Effector memory CD8-positive, alpha-beta T cell (primary cell): ENCODE measurements at regions not wholly inside any gene's neighbourhood (a gene's known extent, or its start where the extent isn't known, plus 50 kb on each side); places are given as distances from the start of the nearest gene placed in this dataset.

Source experiments
- ATAC-seq: fragments of 150-1000 bp; cut with Tn5 transposase; replicated peaks from 2 replicates; pipeline ENCODE4 v1.10.0; 2021; ENCODE audit warnings: mild to moderate bottlenecking, moderate library complexity
- DNase-seq, 3 experiments: peaks; one replicate each; pipeline ENCODE4 v3.0.0; 2021
- H3K27ac Mint-ChIP-seq, 2 donors: one replicate each; pipeline ENCODE4 v1.8.0; 2022; ENCODE audit warnings: mild to moderate bottlenecking in 2 of 2, mixed read lengths in 2 of 2, moderate library complexity in 2 of 2
- H3K27me3 Mint-ChIP-seq, 2 donors: one replicate each; pipeline ENCODE4 v1.8.0; 2022; ENCODE audit warnings: mixed read lengths in 2 of 2
- H3K36me3 Mint-ChIP-seq: one replicate; pipeline ENCODE4 v1.8.0; 2022; ENCODE audit warnings: mild to moderate bottlenecking, moderate library complexity, mixed read lengths; ENCODE audit not compliant: insufficient read depth
- H3K4me1 Mint-ChIP-seq, 2 donors: one replicate each; pipeline ENCODE4 v1.8.0; 2022; ENCODE audit warnings: low read depth in 2 of 2, mixed read lengths in 2 of 2
- H3K4me3 Mint-ChIP-seq, 2 donors: one replicate each; pipeline ENCODE4 v1.8.0; 2022; ENCODE audit warnings: mild to moderate bottlenecking in 2 of 2, mixed read lengths in 2 of 2, moderate library complexity in 2 of 2
- H3K9me3 Mint-ChIP-seq, 2 donors: one replicate each; pipeline ENCODE4 v1.8.0; 2022; ENCODE audit warnings: mixed read lengths in 2 of 2

DNA sequence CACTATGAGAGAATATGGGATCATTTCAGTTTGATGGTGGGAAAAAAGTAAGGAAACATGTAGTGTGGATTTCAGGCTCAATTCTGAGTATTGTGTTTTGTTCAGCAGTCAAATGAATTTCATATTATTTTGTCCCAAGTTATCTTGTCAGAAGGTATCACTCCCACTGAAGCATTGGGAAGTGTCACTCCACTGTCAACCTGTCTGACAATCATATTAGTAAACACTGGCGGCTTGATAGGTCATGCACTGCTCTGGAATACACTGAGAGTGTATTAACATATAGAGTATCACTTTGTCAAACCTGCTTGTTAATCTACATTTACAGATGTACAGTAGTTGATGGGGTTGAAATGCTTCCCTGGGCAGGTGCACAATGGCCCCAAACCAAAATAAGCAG lies 203.6 kb downstream of the HS3ST3A1 start:
- no peak for DNase-seq
- ATAC-seq = no peak
- H3K4me1 Mint-ChIP-seq = no peaks in the 10 kb centered on the region
- H3K9me3 Mint-ChIP-seq = peaks cover 0 to 2% of the 10 kb centered on the region in 2 donors
- no peak overlapping the region for H3K4me3 Mint-ChIP-seq
- peaks cover 2% of the 10 kb centered on the region for H3K36me3 Mint-ChIP-seq
- peaks cover 0 to 7% of the 10 kb centered on the region in 2 donors for H3K27me3 Mint-ChIP-seq
- H3K27ac Mint-ChIP-seq = no peak overlapping the region

DNA sequence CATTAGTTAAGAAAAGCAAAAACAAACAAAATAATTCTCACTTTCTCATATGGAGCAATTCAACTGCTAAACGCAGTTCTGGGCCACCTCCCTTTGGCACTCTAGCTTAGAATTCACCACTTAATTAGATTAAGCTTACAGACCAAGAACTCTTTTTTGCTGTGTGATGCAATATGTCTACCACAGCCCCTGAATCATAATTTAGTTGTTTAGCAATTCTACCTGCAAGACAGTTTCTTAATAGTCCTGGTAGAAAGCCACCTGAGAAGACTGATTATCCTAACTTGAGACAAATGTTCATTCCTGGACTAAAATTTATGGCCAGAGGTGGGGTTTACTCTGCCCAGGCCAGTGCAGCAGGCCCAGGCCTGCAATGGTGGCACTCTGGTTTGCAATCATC lies 205.9 kb downstream of the HS3ST3A1 start:
- Mint-ChIP-seq H3K27me3 (peaks cover 0 to 7% of the 10 kb centered on the region in 2 donors), H3K4me1 (no peaks in the 10 kb centered on the region)

DNA sequence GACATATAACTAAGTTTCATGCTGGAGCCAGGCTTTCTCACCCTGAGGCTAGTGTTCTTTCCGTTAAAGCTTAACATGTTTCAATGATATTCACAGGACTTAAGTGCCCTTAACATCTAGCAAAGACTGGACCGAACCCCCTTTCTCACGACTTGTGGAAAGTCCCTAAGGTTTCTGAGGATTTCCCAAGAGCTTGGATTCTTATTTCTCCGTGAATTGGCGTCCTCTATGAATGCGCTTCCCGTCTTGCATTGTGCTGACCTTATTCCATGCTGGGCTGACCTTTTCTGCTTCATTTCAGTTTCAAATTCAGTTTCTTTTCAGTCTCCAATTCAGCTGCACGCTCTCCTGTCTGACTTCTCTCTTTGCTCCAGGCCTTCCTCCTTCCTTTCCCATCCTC lies 206.4 kb downstream of the HS3ST3A1 start:
- H3K27me3 Mint-ChIP-seq = peaks cover 0 to 2% of the 10 kb centered on the region in 2 donors
- H3K4me3 Mint-ChIP-seq = no peak overlapping the region
- H3K27ac Mint-ChIP-seq = no peak overlapping the region
- no peak for ATAC-seq
- peaks cover 2% of the 10 kb centered on the region for H3K36me3 Mint-ChIP-seq
- no peaks in the 10 kb centered on the region for H3K4me1 Mint-ChIP-seq
- no peaks in the 10 kb centered on the region for H3K9me3 Mint-ChIP-seq
- no peak for DNase-seq

More for the DNA sequence above, 205.9 kb downstream of the HS3ST3A1 start:
- ATAC-seq (no peak), DNase-seq (no peak)
- Mint-ChIP-seq H3K9me3 (peaks cover 0 to 2% of the 10 kb centered on the region in 2 donors), H3K36me3 (peaks cover 2% of the 10 kb centered on the region), H3K4me3 (no peak overlapping the region), H3K27ac (no peak overlapping the region)

DNA sequence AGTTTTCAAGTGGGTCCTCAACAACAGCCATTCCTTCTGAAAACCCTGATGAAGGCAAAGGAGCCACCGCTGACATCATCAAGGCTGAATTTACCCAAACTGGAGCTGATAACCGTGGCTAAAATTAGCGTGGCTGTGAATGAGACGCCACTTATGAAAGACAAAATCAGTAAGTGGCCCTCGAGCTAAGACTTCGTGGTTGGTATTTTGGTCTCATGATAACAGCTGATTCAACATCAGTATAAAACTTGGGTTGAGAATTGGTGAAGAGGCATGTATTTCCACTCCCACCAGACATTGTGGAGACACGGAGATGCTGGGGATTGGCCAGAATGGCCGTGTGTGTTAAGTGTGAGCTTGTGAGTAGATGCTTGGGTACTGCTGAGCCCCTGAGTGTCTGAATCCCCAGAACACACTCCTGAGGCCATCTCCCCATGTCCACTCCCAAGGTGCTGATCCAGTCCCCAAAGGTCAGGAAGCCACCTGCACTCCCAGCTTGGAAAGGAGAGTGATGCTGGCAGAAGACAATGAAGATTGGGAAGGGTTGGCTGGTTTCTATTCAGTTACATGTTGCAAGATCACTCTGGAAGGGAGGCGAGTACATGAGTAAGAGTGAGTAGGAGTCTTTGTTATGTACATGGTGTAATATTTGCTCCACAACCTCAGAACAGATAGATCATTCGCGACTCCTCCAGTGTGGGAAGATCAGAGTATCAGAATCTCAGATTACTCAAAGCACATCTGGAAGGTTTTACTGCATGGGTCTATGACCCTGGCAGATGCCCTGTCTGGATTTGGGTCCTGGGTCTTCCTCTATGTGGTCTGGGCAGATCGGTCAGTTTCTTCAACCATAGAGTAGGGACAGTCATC lies 207.7 kb downstream of the HS3ST3A1 start:
- Mint-ChIP-seq H3K9me3 (no peaks in the 10 kb centered on the region), H3K27ac (no peak overlapping the region), H3K36me3 (peaks cover 2% of the 10 kb centered on the region), H3K4me1 (no peaks in the 10 kb centered on the region), H3K4me3 (no peak overlapping the region), H3K27me3 (no peaks in the 10 kb centered on the region)
- ATAC-seq = no peak
- DNase-seq = no peak

DNA sequence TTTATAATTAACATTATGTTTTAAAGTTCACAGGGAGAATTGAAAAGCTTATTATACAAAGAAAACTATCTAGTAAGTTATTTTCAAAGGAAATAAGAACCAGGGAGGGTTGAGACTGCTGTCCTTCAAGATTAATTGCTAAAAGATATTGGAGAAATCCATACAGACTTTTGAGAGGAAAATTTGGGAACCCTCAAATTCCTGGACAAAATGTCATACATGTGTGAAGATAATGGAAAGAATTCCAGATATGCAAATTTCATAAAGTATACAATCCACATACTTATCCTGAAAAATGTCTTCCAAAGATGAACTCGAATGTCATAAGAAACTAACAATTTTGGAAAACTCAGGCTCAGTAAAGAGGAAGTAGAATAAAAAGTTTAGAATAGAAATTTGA lies 213.8 kb downstream of the HS3ST3A1 start:
- Mint-ChIP-seq H3K4me1 (no peaks in the 10 kb centered on the region), H3K27me3 (peaks cover 5 to 7% of the 10 kb centered on the region in 2 donors), H3K4me3 (no peak overlapping the region), H3K27ac (no peak overlapping the region), H3K36me3 (no peaks in the 10 kb centered on the region), H3K9me3 (peaks cover 0 to 1% of the 10 kb centered on the region in 2 donors)
- DNase-seq (no peak), ATAC-seq (no peak)

DNA sequence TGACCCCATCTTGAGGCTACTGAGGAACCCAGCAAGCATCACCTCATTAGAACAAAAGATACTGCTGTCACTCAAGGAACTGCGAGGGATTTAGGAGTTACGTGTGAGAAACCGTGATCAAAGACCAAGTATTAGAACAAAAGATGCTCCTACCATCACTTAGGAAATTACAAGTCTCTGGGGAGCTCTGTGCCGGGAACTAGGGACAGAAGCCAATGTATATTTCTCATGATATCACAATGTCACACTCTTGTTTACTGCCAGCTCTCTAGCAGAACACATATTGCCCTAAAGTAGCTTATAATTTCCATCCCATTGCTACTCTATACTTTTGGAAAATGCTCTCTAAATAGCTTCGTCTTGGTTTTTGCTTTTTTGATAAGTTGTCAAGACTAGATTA lies 214.5 kb downstream of the HS3ST3A1 start:
- H3K4me1 Mint-ChIP-seq = no peaks in the 10 kb centered on the region
- DNase-seq (no peak), ATAC-seq (no peak)
- H3K4me3 Mint-ChIP-seq = no peak overlapping the region
- no peak overlapping the region for H3K27ac Mint-ChIP-seq
- H3K27me3 Mint-ChIP-seq = peaks cover 5 to 7% of the 10 kb centered on the region in 2 donors
- no peaks in the 10 kb centered on the region for H3K36me3 Mint-ChIP-seq
- peaks cover 0 to 1% of the 10 kb centered on the region in 2 donors for H3K9me3 Mint-ChIP-seq

DNA sequence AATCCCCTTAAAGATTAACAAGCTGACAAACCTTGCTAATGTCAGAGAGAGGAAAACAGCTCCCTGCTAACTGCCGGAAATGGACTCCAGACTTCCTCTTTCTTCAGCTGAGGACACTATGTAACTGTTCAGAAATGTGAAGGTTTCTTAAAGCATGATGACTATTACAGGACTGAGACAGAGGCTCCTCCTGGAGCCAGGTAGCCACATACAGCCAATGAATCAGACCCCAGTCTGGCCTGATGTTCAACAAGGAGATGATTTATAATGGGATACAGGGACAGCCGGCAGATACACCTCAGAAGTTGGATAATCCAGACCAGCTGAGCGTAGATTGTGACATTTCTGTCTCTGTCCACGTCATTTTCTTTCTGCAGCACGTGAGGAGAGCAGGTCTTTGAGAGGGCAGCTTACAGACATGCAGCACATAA lies 216.2 kb downstream of the HS3ST3A1 start:
- H3K4me1 Mint-ChIP-seq = no peaks in the 10 kb centered on the region
- DNase-seq = no peak
- no peak for ATAC-seq

DNA sequence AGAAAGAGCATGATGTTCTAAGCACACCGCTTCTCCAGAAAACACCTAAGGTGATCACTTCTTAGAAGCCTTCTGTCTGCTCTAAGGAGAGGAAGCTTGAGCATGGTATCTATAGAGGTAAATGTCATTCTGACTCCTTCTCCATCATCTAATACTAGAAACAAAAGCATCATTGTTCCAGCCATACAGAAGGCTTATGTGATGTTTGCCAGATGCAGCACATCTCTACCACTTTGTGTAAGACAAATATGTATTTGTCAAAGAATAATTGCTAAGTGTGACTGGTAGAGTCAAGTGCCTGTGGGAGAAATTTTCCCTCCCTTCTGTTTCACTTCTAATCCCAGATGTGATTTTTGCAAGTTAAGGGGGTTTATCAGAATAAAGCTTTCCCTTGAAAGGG lies 217.1 kb downstream of the HS3ST3A1 start:
- Mint-ChIP-seq H3K9me3 (peaks cover 0 to 1% of the 10 kb centered on the region in 2 donors), H3K4me1 (no peaks in the 10 kb centered on the region), H3K36me3 (no peaks in the 10 kb centered on the region), H3K4me3 (no peak overlapping the region), H3K27me3 (peaks cover 5 to 7% of the 10 kb centered on the region in 2 donors), H3K27ac (no peak overlapping the region)
- no peak for ATAC-seq
- no peak for DNase-seq

More for the DNA sequence above, 216.2 kb downstream of the HS3ST3A1 start:
- Mint-ChIP-seq H3K9me3 (peaks cover 0 to 1% of the 10 kb centered on the region in 2 donors), H3K27ac (no peak overlapping the region), H3K27me3 (peaks cover 5 to 7% of the 10 kb centered on the region in 2 donors), H3K4me3 (no peak overlapping the region), H3K36me3 (no peaks in the 10 kb centered on the region)

DNA sequence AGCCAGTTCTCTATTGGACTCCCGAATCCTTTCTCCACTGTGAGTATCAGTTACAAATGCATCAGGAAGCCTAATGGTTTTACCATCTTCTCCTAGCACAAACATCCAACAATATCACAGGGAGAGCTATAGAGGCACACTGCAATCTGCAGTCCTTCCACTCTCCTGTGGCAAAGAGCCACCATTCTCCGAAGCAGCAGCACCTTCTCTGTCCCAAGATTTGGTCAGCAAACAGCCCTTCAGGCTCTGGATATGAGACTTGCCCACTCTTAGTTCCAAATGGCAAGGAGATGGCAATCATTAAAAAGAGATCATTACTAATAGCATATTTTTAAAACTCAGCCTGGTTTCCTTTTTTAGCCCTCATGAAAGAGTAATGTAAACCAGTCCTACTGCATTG lies 223.4 kb downstream of the HS3ST3A1 start:
- no peaks in the 10 kb centered on the region for H3K36me3 Mint-ChIP-seq

DNA sequence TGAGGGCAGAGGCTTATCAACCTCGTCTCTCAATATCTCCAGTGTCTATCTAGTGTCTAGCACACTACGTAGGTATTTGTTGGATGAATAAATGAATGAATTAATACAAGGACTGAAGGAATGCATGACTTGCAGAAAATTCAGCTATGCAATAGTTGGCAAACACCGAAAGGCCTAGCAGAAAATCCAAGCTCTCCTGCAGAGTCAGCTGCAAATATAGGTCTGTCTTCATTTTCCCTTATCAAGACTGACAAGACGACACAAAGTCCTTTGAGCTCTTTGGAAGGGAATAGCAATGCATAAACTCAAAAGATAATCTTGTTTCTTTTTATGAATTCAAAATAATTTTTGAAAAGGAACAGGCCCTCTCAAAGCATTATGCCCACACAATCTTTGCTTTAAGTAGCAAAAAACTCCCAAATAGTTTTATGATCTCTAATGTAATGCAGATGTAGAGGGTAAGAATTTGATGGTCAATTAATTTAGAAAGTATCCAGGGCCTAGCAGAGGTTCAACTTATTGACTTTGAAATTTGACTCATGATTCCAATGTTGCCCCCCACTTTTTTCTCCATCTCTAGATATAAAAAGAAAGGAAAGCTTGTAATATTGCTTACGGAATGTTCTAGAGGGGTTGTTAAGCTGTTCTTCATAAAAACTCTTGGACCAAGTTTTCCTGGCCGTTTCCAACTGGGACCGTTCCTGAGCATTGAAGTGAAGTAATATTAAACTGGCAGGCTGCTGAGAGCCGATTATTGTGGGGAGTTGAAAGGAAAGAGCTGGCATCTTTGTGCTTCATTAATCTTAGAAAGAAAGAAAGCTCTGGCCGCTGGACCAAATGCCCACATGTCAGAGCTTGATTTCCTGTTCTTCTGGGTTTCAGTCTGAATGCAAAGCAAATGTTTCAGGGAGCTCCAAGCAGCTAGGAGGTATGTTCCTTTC lies 227.3 kb downstream of the HS3ST3A1 start:
- Mint-ChIP-seq H3K4me3 (no peak overlapping the region), H3K27me3 (no peaks in the 10 kb centered on the region), H3K4me1 (no peaks in the 10 kb centered on the region), H3K27ac (no peak overlapping the region), H3K9me3 (peaks cover 0 to 3% of the 10 kb centered on the region in 2 donors), H3K36me3 (no peaks in the 10 kb centered on the region)
- ATAC-seq (no peak), DNase-seq (no peak)

More for the DNA sequence above, 223.4 kb downstream of the HS3ST3A1 start:
- Mint-ChIP-seq H3K4me3 (no peak overlapping the region), H3K4me1 (no peaks in the 10 kb centered on the region), H3K27ac (no peak overlapping the region), H3K27me3 (no peaks in the 10 kb centered on the region), H3K9me3 (peaks cover 0 to 3% of the 10 kb centered on the region in 2 donors)
- ATAC-seq (no peak), DNase-seq (no peak)

DNA sequence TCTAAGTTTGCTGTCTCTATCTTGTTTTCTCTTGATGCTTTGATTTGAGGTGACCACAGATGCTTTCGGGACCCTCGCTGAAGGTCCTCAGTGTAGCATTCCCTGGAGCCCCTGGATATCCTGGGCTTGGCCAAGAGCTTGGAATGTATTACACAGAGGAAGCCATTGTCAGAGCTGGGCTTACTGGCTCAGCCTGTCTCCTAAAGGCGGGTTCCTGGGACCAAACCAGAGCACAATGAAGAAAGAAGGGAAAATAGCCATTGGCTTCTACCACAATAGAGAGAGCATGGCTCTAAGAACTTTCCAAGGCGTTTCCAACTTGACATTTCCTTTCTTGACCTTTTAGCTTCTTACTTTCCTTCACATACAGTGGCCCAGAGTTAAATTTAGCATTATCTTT lies 229.3 kb downstream of the HS3ST3A1 start:
- no peak overlapping the region for H3K27ac Mint-ChIP-seq
- no peaks in the 10 kb centered on the region for H3K4me1 Mint-ChIP-seq
- H3K27me3 Mint-ChIP-seq = no peaks in the 10 kb centered on the region
- H3K36me3 Mint-ChIP-seq = no peaks in the 10 kb centered on the region
- no peak overlapping the region for H3K4me3 Mint-ChIP-seq
- DNase-seq (no peak), ATAC-seq (no peak)
- peaks cover 0 to 3% of the 10 kb centered on the region in 2 donors for H3K9me3 Mint-ChIP-seq

DNA sequence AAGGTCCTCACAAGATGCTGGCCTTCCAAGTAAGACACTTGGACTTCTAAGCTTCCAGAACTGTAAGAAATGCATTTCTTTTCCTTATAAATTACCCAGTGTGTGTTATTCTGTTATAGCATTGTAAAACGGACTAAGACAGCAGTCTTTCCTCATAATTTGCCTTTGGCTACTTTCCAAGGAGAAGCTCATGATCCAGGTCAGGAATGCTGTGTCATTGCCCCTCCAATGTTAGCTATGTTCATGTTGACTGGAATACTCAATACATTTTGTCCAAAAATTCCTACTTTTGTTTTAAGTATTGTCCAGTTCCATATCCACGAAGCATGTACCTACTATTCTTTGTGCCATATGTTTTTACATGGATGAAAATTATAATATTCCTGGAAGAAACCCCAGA lies 234.6 kb downstream of the HS3ST3A1 start:
- ATAC-seq (no peak), DNase-seq (no peak)
- Mint-ChIP-seq H3K9me3 (no peaks in the 10 kb centered on the region), H3K27ac (no peak overlapping the region), H3K27me3 (no peaks in the 10 kb centered on the region), H3K4me1 (no peaks in the 10 kb centered on the region), H3K36me3 (no peaks in the 10 kb centered on the region), H3K4me3 (no peak overlapping the region)

DNA sequence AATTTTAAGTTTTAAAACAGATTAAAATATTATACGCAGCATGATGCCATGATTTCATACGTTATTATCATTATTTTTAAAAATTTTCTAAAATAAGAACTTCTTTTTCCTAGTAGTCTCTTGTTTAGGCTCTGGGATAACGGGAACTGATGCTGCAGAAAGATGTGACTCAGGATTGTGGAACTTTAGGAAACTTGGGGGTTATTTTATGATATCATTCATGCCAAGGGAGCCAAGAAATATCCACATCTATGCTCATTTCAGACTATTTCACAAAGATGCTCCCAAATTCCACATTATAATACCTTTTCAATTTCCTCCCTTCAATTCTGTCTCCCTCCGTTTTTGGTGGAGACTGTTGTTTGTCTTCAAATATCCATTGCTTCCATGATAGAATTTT lies 236.4 kb downstream of the HS3ST3A1 start:
- Mint-ChIP-seq H3K4me3 (no peak overlapping the region), H3K4me1 (no peaks in the 10 kb centered on the region), H3K27ac (no peak overlapping the region), H3K9me3 (no peaks in the 10 kb centered on the region), H3K36me3 (no peaks in the 10 kb centered on the region), H3K27me3 (no peaks in the 10 kb centered on the region)
- DNase-seq = no peak
- ATAC-seq = no peak
